ENCODE measurements at regions not wholly inside any gene's neighbourhood (a gene's known extent, or its start where the extent isn't known, plus 50 kb on each side); places are given as distances from the start of the nearest gene placed in this dataset.

GRCh38 chr3:181909241-181909640 is 197.5 kb downstream of the SOX2 start:
- WGBS (ENCODE audit: low lambda C conversion rate), result 81% methylated on average over 2 of the region's 2 CpGs
- Histone ChIP-seq H3K9me3 (no peaks in the 10 kb centered on the region), H3F3A (replicated peaks; ENCODE audit: insufficient read depth) (no peaks in the 10 kb centered on the region), H3K27me3 (ENCODE audit: insufficient read depth) (no peaks in the 10 kb centered on the region), H3K27ac (ENCODE audit: low read depth in 2 of 2, low read length in 1 of 2) (no peak overlapping the region), H3K4me3 (ENCODE audit: low read depth in 2 of 2, low read length in 1 of 2) (no peak overlapping the region), H3K79me2 (ENCODE audit: insufficient read depth) (no peaks in the 10 kb centered on the region), H3K9me2 (no peaks in the 10 kb centered on the region), H3K4me2 (no peak overlapping the region), H3K4me1 (ENCODE audit: control insufficient read depth in 1 of 2, insufficient read depth in 2 of 2, low read depth in 1 of 2, low read length in 1 of 2) (peaks cover 0 to 5% of the 10 kb centered on the region in 2 experiments; a peak in 1 of 4 replicates), H3K9ac (no peak overlapping the region), H4K20me1 (ENCODE audit: insufficient read depth) (no peaks in the 10 kb centered on the region), H3K36me3 (replicated peaks in 1 of 2; ENCODE audit: control insufficient read depth in 1 of 2, insufficient read depth in 2 of 2, low read length in 1 of 2) (no peaks in the 10 kb centered on the region), H2AFZ (ENCODE audit: low read depth) (no peak overlapping the region)
- no peak for DNase-seq
- ChIA-PET POLR2A (no interaction called here), CTCF (no interaction called here)
- TF ChIP-seq, protein P1, sequence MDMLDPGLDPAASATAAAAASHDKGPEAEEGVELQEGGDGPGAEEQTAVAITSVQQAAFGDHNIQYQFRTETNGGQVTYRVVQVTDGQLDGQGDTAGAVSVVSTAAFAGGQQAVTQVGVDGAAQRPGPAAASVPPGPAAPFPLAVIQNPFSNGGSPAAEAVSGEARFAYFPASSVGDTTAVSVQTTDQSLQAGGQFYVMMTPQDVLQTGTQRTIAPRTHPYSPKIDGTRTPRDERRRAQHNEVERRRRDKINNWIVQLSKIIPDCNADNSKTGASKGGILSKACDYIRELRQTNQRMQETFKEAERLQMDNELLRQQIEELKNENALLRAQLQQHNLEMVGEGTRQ (IDR thresholded peaks at IDR 0.05; ENCODE audit: borderline replicate concordance, low read depth, low read length), result no peak
- TF ChIP-seq NFIC (IDR thresholded peaks at IDR 0.05; ENCODE audit: borderline replicate concordance) (no peak), CTCF (IDR thresholded peaks at IDR 0.05) (no peak), TCF12 (IDR thresholded peaks at IDR 0.05) (no peak), TAF1 (IDR thresholded peaks at IDR 0.05; ENCODE audit: borderline replicate concordance, low read depth, low read length) (no peak), MXI1 (IDR thresholded peaks at IDR 0.05; ENCODE audit: low read depth, low read length) (no peak), EP300 (IDR thresholded peaks at IDR 0.05; ENCODE audit: borderline replicate concordance in 1 of 2, low read depth in 1 of 2, low read length in 1 of 2) (no peak), IRF3 (IDR thresholded peaks at IDR 0.05; ENCODE audit: low read depth, low read length) (no peak), ELF1 (IDR thresholded peaks at IDR 0.05) (no peak), FOSL2 (IDR thresholded peaks at IDR 0.05; ENCODE audit: borderline replicate concordance, low read depth) (no peak), MEF2A (IDR thresholded peaks at IDR 0.05; ENCODE audit: borderline replicate concordance, low read depth) (no peak), CHD2 (IDR thresholded peaks at IDR 0.05; ENCODE audit: low read length, partially characterized antibody) (no peak), ZBTB33 (IDR thresholded peaks at IDR 0.05; ENCODE audit: borderline replicate concordance, low read depth) (no peak), NRF1 (IDR thresholded peaks at IDR 0.05; ENCODE audit: low read depth, low read length) (no peak)
- TF ChIP-seq, protein P2, sequence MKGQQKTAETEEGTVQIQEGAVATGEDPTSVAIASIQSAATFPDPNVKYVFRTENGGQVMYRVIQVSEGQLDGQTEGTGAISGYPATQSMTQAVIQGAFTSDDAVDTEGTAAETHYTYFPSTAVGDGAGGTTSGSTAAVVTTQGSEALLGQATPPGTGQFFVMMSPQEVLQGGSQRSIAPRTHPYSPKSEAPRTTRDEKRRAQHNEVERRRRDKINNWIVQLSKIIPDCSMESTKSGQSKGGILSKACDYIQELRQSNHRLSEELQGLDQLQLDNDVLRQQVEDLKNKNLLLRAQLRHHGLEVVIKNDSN (IDR thresholded peaks at IDR 0.05; ENCODE audit: borderline replicate concordance, low read depth), result no peak

Data from SK-N-SH (cell line).